Activated CD8-positive, alpha-beta memory T cell treated with anti-CD3 and anti-CD28 coated beads for 4 hours (primary cell): ENCODE measurements at regions not wholly inside any gene's neighbourhood (a gene's known extent, or its start where the extent isn't known, plus 50 kb on each side); places are given as distances from the start of the nearest gene placed in this dataset.

Source experiments
- DNase-seq, 2 donors: peaks; one replicate each; pipeline ENCODE4 v3.0.0-alpha.2; 2020; ENCODE audit warnings: low read depth in 2 of 2

DNA sequence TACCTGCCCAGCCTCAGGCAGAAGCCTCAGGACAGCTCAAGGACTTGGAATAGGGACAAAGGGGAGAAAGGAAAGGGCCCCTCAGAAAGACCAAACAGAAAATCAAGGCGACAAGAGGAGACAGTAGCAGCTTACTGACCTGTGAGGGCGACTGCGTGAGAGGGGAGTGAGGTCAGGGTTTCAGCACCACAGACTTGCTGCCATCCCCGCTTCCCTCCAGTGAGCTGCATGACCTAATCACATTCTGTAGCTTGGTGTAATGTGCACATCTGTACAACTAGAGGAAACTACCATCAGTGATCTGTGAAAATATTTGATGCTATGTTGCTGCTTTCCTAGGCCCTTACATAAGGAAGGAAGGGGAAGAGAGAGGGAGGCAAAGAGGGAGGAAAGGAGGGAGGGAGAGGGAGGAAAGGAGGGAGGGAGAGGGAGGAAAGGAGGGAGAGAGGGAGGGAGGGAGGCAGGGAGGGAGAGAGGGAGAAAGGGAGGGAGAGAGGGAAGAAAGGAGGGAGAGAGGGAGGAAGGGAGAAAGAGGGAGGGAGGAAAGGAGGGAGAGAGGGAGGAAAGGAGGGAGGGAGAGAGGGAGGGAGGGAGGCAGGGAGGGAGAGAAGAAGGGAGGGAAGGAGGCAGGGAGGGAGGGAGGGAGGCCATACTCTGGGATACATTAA, 404.9 kb upstream of the CDH5 start:
- no peak for DNase-seq

DNA sequence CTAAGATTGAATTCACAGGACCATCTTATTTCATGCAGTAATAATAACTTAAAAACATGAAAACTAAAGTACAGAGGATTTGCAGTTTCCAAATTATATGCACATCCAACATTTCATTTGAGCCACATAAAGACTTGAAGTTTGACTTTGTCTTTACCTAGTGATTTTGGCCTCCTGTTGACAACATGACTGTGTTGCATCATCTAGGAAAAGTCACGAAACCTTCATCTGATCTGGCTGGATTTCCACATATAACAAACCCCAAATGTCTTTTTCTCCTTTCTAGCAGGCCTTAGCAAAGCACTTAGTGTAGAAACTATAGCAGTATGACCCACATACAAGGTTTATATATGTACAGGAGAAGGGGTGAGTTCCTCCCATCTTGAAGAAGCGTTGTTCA, 406.5 kb upstream of the CDH5 start:
- DNase-seq: no peak

DNA sequence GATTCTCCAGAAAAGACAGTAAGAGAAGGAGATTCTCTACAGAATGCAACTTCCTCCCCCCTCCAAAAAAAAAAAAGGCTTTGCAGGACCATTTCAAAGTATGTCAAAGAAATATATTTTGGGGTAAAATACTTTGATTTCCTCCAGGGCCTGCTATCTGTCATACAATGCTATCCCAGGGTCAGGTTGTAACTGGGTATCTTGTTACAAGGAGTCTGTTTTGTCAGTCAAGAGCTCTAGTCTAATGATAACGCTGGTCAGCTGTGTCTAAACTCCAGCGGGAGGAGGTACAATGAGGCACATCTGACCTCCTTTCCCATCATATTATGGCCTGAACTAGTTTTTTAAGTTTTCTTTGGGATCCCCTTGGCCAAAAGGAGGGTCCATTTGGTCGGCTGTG, 408.4 kb upstream of the CDH5 start:
- DNase-seq: no peak

DNA sequence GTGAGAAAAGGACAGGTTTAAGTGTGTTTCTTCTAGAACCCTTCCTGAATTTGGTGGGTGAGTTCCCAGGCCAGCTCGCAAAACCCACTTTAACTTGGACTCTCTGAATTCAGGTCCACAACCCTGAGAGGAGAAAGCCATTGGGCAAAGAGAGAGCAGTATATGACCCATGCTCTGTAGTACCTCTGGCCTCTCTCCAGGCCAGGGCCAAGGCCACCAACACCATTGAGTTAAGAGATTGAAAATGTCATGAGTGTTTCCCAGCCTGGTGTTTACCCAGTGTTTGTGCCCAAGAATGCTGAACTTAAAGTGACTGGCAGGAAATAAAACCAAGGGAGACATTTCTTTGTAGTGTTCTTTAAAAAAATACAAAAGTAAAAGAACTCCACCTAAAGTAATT, 410.4 kb upstream of the CDH5 start:
- no peak for DNase-seq

DNA sequence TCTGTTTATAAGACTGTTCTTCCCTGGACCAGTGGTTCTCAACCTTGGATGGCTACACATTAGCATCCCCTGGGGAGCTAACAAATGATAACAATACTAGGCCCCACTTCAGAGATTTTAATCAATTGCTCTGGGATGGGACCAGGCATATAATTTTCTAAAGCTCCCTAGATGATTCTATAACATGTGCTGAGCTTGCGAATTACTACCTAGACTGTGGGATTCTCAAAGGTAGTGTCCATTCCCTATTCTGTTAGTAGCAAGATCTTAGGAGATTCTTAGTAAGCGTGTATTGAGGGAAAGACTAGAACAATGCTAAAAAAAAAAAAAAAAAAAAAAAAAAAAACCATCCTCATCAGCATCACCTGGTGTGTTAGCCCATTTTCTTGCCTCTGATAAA, 412.0 kb upstream of the CDH5 start:
- no peak for DNase-seq

DNA sequence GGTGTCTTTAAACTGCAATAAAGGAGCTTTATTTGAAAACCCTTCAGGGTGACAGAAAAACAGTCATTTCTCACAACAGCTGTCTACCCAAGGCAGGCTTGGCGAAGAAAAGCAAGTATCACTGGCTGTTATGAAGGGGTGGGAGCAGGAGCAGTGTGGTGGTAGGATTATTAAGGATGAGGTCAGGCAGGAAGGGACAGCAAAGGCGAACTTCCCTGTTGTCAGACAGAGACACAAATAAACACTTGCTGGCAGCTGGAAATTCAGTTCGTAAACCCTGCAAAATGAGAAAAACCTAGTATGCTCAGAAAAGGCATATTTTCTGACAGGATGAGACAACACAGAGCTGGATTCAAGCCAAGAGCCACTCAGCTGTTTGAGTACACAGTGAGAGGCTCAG, 416.3 kb upstream of the CDH5 start:
- no peak for DNase-seq

DNA sequence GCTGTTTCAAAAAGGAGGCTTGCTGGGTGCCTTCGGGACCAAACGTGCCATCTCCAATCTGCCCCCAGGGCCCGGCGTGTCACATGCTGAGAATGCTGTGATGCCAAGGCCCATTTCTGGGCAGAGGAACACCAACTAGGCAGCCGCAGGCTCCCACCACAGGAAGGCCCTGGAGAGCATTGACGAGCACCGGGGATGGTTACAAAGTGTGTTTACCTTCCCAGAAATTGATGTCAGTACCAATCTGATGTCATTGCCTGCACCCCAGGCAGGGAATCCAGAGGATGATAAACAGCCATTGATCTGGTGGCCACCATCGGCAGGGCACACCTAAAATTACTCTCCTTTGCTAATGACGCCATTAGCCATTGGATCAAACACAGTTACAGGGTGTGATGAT, 418.1 kb upstream of the CDH5 start:
- no peak for DNase-seq

DNA sequence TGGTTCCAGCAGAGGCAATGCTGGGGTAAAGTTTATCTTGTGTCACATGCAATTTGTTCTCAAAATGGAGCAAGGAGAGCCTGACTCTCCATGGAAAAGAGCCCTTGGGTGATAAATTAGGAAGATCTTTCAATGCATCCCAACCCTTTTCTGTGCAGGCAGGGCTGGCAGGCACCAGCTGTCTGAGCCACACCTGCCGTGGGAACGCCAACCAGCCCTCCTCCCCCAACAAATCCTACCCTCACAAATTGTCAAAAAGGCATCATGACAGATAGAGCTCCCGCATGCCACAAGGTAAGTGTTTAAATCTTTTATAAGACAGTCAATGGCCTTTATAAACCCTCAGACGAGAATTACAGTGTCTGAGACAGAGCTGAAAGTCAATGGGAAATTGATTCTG, 418.5 kb upstream of the CDH5 start:
- DNase-seq: no peak

DNA sequence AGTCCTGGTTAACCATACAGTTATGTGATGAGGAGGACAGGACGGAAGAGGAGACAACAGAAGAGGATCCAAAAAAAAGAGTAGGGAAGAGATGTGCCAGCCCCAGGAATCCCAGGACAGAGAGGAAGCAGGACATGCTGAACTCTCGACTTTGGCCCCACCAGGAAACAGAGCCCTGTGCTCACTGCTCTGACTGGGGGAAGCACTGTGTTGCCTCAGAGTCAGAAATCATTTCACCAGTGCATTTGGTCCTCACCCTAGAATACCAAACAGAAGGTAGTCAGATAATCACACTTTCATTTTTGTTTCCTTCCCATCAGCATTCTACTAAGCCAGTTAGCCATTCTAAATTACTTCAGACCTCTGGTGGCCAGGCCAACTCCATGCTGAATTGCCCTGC, 421.0 kb upstream of the CDH5 start:
- no peak for DNase-seq

DNA sequence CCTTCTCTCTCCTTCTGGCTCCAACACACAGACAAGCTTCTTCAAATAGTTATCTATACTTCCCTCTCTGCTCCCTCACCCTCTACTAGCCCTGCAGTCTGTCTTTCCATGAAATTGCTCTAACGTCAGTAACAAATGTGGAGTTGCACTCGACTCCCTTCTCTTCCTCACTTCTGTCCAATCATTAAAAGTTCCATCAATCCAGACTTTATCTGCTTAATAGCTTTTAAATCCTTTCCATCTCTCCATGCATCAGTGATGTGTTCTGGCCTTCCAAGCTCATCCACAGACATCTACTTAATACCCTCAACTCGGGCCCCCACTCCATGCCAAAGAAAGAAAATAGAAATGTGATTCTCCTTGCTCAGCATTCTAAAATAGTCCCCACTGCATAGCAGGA, 422.1 kb upstream of the CDH5 start:
- DNase-seq: no peak

DNA sequence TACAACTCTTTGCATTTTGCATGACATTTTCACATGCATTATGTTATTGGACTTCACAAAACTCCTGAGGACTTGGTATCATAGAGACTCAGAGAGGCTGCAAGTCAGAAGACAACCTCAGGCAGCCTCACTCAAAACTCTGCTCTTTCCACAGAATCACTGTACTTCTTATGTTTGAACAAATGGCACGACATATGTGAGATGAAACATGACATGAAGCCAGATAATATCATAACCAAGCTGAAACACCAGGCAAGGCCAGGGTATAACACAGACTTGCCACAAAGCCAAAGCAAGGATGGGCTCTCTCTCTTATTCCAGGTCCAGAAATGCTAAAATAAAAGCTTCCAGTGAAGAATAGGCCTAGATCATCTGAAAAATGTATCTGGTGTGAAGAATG, 425.8 kb upstream of the CDH5 start:
- no peak for DNase-seq

DNA sequence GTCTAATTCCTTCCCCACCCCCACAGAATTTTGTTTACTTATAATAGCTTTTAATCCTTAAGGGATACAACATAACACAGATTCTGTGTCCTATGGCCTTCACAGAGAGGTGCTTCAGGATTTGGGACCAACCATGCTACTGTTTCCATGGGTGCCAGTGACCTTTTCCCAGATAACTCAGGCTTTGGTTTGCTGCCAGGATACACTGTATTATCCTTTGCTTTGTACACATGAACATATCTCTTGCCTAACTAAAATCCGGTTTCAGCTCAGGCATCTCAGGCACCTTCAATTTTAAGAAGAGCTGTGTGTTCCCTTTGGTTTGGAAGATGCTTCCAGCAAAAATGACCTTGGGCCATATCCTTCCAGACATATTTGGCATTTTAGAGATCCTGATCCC, 428.4 kb upstream of the CDH5 start:
- no peak for DNase-seq

DNA sequence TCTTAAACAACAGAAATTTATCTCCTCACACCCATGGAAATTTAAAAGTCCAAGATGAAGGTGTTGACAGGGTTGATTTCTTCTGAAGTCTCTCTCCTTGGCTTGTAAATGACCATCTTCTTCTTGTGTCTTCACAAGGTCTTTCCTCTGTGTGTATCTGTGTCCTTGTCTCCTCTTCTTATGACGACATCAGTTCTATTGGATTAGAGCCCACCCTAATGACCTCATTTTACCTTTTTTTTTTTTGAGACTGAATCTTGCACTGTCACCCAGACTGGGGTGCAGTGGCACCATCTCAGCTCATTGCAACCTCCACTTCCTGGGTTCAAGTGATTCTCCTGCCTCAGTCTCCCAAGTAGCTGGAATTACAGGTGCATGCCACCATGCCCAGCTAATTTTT, 429.0 kb upstream of the CDH5 start:
- DNase-seq: no peak

DNA sequence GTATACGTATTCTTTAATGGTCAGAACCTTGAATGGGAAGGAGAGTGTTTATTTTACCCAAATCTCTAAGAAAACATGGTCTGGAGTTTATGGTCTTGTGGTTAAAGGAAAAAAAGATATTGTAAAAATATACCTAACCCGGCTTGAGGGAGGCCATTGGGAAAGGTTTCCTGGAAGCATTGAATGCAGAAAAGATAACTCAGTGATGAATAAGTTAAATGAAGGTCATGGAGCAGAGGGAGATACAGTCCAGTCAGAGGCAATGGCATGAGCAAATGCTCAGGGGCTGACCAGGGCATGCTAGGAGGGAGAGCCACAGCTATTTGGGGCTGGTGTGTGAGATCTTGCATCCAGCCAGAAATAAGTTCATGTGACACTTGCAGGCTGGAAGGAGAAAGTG, 430.4 kb upstream of the CDH5 start:
- DNase-seq: no peak

DNA sequence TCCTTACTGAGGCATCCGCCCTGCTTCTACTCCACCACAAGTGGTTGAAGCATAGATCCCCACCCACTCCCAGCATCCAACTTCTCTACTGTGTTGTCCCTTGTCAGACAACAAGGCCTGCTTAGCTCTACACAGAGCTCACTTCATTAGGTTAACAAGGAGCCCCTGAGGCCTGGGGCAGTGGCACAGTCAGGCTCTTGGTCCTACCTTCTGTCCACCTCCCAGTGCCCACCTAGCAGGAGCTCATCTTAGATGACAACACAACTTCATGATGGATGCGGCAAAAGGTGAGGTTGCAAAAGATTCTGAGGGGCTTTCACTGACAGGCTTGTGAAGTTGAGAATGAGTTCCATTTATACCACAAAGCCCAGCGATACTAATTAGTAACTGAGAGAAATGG, 432.0 kb upstream of the CDH5 start:
- DNase-seq: no peak

DNA sequence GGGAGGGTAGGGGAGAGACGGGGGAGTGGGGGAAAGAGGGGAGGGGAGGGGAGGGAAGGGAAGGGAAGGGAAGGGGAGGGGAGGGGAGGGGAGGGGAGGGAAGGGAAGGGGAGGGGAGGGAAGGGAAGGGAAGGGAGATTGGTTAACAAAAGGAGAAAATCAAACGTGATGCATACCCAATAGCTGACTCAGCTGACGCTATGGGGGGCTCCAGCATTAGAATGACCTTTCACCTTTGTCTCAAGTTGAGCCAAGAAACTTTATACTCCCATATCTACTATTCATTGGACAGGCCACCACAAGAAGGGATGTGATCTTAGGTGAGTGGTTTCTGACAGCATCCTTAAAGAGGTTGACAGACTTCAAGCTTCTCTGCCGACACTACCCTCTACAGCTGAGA, 432.8 kb upstream of the CDH5 start:
- no peak for DNase-seq

DNA sequence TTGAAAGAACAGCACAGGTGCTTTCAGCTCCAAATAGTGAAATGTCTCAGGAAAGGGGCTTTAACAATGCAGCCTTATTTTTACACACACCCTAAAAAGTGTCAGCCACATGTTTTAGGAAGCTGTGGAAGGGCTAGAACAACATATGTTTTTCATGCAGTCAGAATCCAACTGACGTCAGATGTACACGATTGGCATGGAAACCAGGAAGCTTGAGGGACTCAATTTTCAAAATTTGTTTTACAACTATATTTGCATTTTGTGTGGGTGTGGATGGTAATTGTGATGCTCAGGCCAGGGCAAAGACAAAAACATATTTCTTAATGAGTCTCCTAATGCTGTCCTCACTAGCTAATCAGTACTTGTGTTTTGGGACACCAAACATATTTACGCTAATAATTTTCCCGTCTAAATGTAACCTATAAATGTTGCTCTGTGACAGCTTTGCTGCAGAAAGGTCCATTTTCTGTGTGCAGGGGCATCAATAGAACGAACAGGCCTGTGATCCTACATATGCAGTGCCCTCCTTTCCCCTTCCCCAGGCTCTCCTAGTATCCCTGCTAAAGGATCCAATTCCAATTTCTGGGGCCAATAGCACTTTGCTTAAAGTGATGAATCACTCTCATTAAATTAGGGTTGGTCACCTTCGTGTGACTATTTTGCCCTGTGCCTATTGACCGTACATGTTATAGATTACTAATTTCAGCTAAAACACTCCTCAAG, 434.0 kb upstream of the CDH5 start:
- no peak for DNase-seq

DNA sequence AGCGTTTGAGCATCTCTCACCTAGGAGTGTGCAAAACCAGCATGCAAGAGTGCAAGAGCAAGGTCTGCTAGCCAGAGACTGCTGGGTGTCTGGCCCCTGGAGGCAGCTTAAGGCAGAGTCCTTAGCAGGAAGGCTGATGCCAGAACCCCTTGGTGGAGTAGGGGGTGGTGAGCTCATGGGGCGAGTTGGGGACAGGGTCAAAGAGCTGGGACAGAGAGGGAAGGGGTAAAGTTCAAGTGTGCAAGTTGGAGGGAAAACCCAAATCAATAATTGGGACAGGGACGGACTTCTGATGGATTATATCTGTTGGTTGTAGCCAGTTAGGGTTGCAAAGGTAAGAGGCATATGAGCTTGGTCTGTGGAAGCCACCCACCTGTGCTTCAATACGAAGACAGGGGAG, 443.6 kb upstream of the CDH5 start:
- no peak for DNase-seq

DNA sequence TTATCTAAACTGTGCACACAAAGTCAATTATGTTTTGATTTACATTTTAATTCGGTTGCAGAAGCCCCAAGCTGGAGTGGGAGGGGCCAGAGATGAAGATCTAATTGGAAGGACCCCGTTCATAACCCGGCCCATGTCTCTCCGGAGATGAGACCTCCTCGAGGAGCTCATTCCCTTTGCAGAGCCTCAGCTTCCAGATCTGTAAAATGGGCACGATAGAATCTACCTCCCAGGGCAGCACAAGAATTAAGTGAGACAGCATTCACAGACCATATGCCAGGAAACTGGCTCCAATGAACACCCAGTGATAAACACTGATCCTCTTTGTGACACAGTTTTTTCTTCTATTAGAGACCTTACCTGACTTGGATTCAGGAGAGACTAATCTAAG, 446.5 kb upstream of the CDH5 start:
- DNase-seq: no peak

DNA sequence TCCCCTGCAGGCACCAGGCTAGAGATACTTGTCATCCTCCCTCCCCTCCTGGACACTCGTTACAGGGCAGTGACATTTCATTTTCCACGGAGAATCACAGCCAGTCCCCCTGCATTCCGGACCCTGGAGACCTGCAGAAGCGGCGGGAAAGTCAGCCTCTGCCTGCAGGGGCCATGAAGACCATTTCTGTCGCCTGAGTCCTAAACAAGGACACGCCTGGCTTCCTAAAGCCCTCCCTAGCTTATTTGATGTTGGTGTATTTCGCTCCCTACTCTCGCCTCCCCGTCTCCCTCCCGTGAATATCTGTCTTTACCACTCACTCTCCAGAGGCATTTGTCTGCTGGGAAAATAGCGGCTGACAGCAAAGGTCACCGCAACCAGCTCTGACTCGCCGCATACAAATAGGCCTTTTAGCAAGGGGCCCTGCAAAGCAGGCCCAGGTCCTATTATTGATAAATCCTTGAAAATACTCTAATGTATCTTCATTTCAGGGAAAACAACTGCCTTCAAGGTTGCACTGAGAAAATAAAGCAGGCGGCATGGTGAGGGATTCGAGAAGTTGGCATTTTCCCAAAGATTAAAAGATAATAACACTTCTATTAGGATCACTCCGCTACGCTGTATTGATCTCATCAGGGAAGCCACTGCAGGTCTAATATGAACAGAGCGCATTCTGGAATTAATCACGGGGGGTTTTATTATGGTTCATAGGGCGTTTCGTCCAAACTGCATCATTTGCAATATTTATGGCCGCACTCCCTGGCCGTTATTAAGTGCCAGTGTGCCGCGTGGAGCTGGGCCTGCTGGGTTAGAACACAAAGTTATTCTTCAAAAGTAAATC, 447.1 kb upstream of the CDH5 start:
- DNase-seq: no peak

DNA sequence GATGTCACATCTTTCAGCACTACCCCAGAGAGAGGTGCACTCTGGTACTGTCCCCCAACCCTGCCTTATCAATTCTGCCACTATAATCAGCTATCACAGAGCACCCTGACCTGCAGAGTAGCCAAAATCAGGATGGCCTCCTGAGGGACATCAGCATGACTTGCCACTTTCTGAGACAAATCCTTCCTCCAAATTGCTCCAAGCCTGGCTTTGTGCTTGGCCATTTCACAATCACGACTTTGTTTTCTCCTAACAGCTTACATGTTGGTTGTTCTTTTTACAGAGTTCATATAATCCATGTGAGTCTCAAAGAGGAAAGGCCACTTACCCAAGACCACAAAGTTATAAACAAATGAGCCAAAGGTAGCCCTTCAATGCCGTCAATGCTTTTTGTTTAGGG, 449.0 kb upstream of the CDH5 start:
- DNase-seq: no peak

DNA sequence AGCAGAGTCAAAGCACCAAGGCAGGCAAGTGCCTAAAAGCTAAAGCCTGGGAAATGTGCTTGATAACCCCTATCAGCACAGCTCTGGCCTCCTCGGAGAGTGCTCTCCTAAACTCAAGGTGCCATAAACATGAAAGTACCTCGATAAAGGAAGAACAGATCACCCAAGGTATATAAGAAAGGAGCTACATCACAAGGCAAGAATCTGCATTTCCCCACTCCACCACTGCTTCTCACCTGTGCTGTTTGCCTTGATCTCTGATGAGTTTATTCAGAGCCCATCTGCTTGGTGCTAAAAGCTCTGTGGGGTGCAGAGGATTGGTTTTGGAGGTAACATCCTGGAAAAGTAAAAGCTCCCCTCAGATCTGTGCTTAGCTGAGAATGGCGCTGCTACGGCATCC, 449.5 kb upstream of the CDH5 start:
- DNase-seq: no peak

DNA sequence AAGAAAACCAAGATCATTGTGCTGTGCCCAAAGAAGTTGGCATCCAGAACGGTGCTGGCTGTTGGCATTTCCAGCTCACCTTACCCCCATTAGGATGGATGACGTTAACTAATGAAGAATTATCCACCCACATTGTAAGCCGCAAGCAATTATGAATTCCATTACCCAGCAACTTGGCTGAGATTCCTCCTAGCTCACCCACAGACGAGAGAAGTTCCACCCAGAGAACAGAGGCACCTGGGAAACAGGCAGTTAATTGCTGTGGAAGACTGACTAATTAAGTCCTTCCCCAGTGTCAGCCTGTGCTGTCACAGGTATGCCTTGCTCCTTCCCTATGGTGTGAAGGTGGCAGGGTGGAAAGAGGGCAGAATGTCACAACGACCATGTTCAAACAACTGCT, 456.2 kb upstream of the CDH5 start:
- DNase-seq: no peak
